ENCODE measurements at regions not wholly inside any gene's neighbourhood (a gene's known extent, or its start where the extent isn't known, plus 50 kb on each side); places are given as distances from the start of the nearest gene placed in this dataset.

DNA sequence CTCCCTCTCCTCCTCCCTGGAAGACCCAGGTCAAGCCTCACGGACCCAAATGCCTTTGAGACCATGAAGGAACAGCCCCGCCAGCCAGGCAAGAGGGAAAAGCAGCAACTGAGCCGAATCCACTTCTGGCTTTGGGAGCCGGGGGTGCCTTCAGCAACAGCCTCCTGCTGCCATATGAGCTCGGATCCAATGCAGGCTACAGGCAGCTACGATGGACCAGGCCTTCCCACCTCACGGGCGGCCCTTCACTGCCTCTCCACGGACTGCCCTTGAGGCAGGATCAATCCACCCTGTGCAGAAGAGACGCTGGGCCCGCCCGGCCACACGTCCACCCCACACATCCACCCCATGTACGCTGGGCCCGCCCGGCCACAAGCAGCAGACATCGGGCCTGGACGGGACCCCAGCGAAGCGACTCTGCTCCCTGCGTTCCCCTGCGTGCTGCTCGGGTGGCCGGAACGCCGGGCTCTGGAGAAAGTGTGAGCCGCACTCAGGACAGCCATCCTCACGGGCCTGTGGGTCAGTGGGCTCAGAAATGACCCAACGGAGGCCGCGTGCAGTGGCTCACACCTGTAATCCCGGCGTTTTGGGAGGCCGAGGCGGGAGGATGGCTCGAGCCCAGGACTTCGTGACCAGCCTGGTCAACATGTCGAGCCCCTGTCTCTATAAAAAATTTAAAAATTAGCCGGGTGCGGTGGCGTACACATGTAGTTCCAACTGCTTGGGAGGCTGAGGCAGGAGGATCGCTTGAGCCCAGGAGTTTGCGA, 82.0 kb downstream of the FOXL3 start:
- no peak for DNase-seq

- DNase-seq: no peak
Measured at GRCh38 chr7:372546-372931, 82.6 kb downstream of the FOXL3 start.

DNA sequence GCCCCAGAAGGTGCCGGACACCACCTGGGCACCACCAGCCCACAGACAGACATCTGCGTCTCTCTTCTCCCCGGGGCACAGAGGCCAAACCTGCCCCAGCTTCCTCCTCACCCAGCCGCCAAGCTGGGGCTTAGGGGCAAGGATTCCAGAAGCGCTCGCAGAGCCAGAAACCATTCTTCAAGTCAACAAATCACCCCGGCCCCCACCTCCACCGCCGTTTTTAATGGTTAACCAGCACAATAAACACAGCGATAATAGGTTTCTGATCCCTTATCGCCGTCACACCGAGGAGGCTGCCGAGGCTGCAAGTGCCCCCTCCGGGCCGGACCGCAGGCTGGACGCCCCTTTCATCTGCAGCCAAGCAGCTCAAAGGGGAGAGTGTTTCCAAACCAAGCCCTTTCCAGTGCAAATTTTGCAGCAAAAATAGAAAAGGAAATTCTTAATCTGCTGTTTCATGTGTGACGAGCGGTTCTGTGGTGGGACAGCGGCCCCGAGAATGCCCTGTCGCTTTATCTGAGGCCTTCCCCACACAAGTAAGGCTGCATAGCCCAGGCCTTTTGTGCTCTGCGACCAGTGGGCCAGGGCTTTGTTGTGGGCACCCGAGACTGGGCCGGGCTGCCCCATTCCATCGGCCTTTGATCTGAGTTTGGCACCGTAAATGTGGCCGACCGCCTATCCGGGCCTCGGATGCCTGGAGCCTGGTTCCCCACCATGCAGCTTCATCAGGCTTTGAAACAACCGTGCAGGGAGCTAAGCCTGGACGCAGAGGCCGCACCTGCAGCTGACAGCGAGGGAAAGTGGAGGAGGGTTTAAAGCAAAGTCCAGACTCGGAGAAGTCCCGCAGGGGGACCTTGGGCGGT, 83.2 kb downstream of the FOXL3 start:
- DNase-seq: no peak

DNA sequence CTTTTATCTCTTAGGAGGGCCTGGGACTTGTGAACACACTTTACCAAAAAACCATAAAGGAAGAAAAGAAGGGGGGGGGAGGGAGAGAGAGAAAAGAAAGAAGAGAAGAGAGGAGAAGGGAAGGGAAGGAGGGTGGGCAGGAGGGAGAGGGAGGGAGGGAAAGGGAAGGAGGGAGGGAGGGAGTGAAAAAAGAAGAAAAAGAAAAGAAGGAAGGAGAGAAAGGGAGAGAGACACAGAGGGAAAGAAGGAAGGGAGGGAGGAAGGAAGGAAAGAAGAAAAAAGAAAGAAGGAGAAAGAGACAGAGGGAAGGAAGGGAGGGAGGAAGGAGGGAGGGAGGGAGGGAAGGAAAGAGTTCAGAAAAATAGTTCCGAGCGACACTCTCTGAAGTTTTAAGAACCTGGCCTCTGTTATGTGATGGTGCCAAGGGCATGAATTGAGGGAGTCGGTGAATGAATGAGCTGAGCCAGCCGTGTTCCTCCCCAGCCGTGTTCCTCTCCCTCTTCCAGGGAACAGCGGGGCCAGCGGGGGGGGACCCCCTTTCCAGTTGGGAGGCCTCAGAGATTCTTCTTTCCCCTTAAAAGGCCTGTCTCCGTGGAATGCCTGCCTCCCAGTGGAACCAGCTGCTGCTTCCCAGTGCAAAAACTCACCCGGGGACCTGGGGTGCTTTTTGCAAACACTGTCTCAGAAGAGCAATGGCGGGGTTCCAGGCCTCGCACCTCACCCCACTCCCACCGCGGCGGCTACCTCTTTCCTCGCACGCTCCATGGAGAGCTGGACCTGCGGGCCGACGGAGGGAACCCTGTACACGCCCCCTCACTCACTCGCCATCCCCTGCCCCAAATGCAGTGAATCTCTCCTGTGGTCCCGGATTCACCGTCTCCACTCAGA, 84.1 kb downstream of the FOXL3 start:
- no peak for DNase-seq

DNA sequence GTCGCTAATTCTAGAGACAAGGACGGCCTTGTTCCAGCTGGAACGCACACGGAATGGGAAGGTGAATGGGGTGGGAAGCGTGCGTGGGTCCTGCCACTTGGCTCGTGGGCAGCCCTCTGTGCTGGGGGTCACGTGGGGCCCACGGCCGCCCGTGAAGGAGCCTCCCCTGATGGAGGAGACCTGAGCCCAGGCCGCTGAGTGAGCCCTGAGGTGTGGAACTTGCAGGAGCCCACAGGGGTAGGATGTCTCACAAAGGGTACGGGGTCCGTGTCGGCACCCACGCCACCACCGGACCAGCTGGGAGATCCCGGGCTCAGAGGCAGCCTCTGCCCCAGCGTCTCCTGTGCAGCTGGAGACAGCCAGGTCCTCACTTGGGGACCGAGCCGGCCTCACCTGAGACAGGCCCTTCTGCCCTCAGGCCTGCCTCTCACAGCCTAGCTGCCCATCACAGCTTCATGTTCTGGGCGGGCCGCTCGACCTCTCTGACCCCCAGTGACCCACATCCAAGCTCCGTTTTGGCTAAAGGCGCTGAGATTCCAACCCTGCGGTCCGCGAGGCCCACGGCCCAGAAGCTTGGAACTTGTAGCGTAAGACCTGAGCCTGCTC, 84.8 kb downstream of the FOXL3 start:
- no peak for DNase-seq

- DNase-seq: no peak
Measured at GRCh38 chr7:375321-375831, 85.4 kb downstream of the FOXL3 start.

- no peak for DNase-seq
Measured at GRCh38 chr7:375901-376305, 85.9 kb downstream of the FOXL3 start.

- no peak for DNase-seq
Measured at GRCh38 chr7:376306-377079, 86.5 kb downstream of the FOXL3 start.

- no peak for DNase-seq
Measured at GRCh38 chr7:377080-378040, 87.4 kb downstream of the FOXL3 start.

- no peak for DNase-seq
Measured at GRCh38 chr7:378041-378420, 88.1 kb downstream of the FOXL3 start.

GRCh38 chr7:378551-379455, 88.8 kb downstream of the FOXL3 start:
- no peak for DNase-seq

- DNase-seq: no peak
Measured at GRCh38 chr7:379456-380138, 89.6 kb downstream of the FOXL3 start.

GRCh38 chr7:380139-380485, 90.1 kb downstream of the FOXL3 start:
- DNase-seq: no peak

- DNase-seq: no peak
Measured at GRCh38 chr7:380711-381210, 90.8 kb downstream of the FOXL3 start.

- no peak for DNase-seq
Measured at GRCh38 chr7:381211-382042, 91.5 kb downstream of the FOXL3 start.

DNA sequence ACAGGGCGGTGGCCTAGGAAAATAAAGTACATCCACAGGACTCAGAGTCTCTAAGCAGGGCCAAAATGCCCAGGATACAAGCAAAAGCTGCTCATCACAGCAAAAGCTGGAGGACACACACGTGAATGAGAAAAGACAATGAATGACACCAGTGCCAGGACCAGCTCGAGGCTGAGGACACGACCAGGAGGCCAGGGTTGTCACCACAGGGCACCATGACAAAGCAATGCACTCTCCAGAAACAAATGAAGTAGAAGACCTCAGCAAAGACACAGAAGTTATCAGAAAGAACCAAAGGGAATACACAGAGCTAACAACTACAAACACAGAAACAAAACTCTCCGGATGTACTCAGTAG, 92.1 kb downstream of the FOXL3 start:
- DNase-seq: no peak

DNA sequence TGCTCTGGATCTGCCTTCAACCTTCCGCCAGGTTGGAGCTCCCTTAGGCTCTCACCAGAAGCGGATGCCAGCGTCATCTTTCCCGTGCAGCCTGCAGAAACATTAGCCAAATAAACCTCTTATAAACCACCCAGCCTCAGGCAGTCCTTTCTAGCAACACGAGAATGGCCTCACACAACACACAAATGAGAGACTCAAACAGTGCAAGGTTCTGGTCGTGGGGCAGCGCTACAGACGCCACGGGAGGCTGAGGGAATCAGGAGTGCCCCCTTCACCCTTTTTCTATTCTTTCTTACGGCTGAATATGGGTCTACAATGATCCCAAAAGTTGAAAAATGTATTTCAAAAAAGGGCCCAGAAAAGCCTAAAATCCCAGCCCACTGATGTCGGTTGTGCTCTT, 96.4 kb downstream of the FOXL3 start:
- DNase-seq: no peak

Measured in DMS 273 treated with DMSO at 0.1 percent for 48 hours (cell line).